Activated T-helper 2 cell treated with anti-CD3 and anti-CD28 coated beads, Interferon-gamma antibody, Interleukin-2, Interleukin-4, amounts not matched to agents 10 μg/mL and 5 μg/mL and 100 μg/mL, durations not matched to agents 14 hours and 24 hours and 36 hours (primary cell): ENCODE measurements at regions not wholly inside any gene's neighbourhood (a gene's known extent, or its start where the extent isn't known, plus 50 kb on each side); places are given as distances from the start of the nearest gene placed in this dataset.

Source experiments
- DNase-seq: peaks from one replicate; pipeline ENCODE4 v3.0.0; 2021; ENCODE audit warnings: low spot score
- H3K27ac Mint-ChIP-seq: one replicate; pipeline ENCODE4 v1.8.0; 2021; ENCODE audit warnings: mixed read lengths
- H3K27me3 Mint-ChIP-seq: one replicate; pipeline ENCODE4 v1.8.0; 2021; ENCODE audit warnings: low read depth, mixed read lengths
- H3K36me3 Mint-ChIP-seq: one replicate; pipeline ENCODE4 v1.8.0; 2021; ENCODE audit warnings: low read depth, mixed read lengths
- H3K4me1 Mint-ChIP-seq: one replicate; pipeline ENCODE4 v1.8.0; 2021; ENCODE audit warnings: low read depth, mixed read lengths
- H3K4me3 Mint-ChIP-seq: one replicate; pipeline ENCODE4 v1.8.0; 2021; ENCODE audit warnings: low read depth, mild to moderate bottlenecking, moderate library complexity, mixed read lengths
- H3K9me3 Mint-ChIP-seq: one replicate; pipeline ENCODE4 v1.8.0; 2021; ENCODE audit warnings: mixed read lengths
- intact Hi-C: fragments of 100-400 bp; cut with micrococcal nuclease; formaldehyde crosslinking; loops from one replicate; pipeline ENCODE4 v1.15.1; 2023

- intact Hi-C loops = loop anchor here (10.0 kb wide), 1 partner anchor 66 kb away; no protein-coding TSS in a partner anchor
- H3K27ac Mint-ChIP-seq = no peak overlapping the region
- peaks cover 4% of the 10 kb centered on the region for H3K27me3 Mint-ChIP-seq
- no peak for DNase-seq
- no peak overlapping the region for H3K4me3 Mint-ChIP-seq
- no peaks in the 10 kb centered on the region for H3K9me3 Mint-ChIP-seq
- peaks cover 10% of the 10 kb centered on the region for H3K4me1 Mint-ChIP-seq
- H3K36me3 Mint-ChIP-seq = no peaks in the 10 kb centered on the region
These were observed 113.5 kb upstream of the VPREB1 start for GRCh38 chr22:22130953-22131608.

GRCh38 chr22:22129387-22129786 lies 115.2 kb upstream of the VPREB1 start:
- Mint-ChIP-seq H3K36me3 (no peaks in the 10 kb centered on the region), H3K27ac (no peak overlapping the region), H3K9me3 (no peaks in the 10 kb centered on the region), H3K4me3 (no peak overlapping the region), H3K4me1 (peaks cover 10% of the 10 kb centered on the region), H3K27me3 (peaks cover 4% of the 10 kb centered on the region)
- intact Hi-C loops = no loop called here
- no peak for DNase-seq

DNA sequence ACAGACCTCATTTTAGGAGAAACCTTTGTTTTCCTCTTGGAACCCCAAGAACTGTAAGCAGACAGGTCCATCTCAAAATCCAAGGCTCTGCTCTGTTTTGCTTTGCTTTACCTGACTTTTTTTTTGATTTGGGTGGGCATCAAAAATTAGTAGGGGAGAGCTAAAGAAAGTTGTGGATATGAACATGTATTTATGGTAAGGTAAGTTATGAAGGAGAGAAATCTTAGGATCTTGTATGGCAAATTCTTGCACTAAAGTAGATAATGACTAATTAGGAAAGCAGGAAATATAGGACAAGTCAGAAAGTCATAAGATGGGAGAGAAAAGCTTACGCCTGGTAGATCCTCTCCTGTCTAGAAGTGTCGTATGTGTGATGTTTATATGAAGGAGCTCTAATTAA lies 116.1 kb upstream of the VPREB1 start:
- Mint-ChIP-seq H3K4me1 (peaks cover 10% of the 10 kb centered on the region), H3K27ac (no peak overlapping the region), H3K4me3 (no peak overlapping the region), H3K27me3 (peaks cover 6% of the 10 kb centered on the region), H3K36me3 (no peaks in the 10 kb centered on the region), H3K9me3 (no peaks in the 10 kb centered on the region)
- intact Hi-C loops = no loop called here
- DNase-seq = no peak

DNA sequence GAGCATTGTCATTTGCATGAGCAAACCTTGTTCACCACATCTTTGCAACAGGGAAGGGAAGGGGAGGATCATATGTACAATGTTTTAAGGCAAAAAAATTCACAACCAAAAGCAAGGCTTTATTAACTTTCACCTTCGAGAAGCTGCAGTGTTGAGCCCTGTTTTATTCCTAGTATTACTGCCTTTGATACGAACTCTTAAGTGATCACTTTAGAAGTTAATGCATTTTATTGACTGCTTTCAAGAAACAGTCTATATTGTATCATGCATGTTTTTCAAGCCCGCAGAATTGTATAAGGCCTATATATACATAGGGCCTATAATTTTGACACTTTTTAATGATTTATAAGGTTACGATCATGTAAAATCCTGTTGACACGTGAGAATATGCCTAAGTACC lies 117.5 kb upstream of the VPREB1 start:
- no peak for DNase-seq
- H3K27ac Mint-ChIP-seq = no peak overlapping the region
- peaks cover 19% of the 10 kb centered on the region for H3K27me3 Mint-ChIP-seq
- no peaks in the 10 kb centered on the region for H3K36me3 Mint-ChIP-seq
- intact Hi-C loops = no loop called here
- no peak overlapping the region for H3K4me3 Mint-ChIP-seq
- H3K4me1 Mint-ChIP-seq = peaks cover 10% of the 10 kb centered on the region
- no peaks in the 10 kb centered on the region for H3K9me3 Mint-ChIP-seq

- H3K4me3 Mint-ChIP-seq = no peak overlapping the region
- no peak overlapping the region for H3K27ac Mint-ChIP-seq
- H3K9me3 Mint-ChIP-seq = no peaks in the 10 kb centered on the region
- intact Hi-C loops = no loop called here
- DNase-seq = no peak
- H3K36me3 Mint-ChIP-seq = no peaks in the 10 kb centered on the region
- peaks cover 24% of the 10 kb centered on the region for H3K27me3 Mint-ChIP-seq
- H3K4me1 Mint-ChIP-seq = no peaks in the 10 kb centered on the region
These were observed 118.8 kb upstream of the VPREB1 start for GRCh38 chr22:22125579-22126468.

- H3K4me3 Mint-ChIP-seq = no peak overlapping the region
- H3K27me3 Mint-ChIP-seq = peaks cover 26% of the 10 kb centered on the region
- no peaks in the 10 kb centered on the region for H3K36me3 Mint-ChIP-seq
- H3K4me1 Mint-ChIP-seq = no peaks in the 10 kb centered on the region
- H3K27ac Mint-ChIP-seq = no peak overlapping the region
- intact Hi-C loops = no loop called here
- no peaks in the 10 kb centered on the region for H3K9me3 Mint-ChIP-seq
- no peak for DNase-seq
These were observed 119.5 kb upstream of the VPREB1 start for GRCh38 chr22:22125028-22125578.

DNA sequence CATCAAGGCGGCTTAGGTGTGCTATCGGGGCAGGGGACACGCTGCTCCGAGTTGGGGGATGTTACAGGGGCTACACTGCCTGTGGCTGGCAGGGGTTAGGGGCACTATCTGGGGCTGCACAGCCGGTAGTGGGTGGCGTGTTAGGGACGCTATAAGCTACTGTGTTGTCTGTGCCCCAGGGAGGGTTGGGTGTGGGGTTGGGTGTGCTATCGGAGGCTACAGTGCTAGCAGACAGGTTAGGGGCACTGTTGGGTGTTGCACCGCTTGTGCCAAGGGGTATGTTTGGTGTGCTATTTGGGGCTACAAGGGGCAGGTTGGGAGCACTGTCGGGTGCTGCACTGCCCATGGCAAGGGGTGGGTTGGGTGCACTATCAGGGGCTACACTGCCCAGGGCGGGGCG lies 120.2 kb upstream of the VPREB1 start:
- no peak overlapping the region for H3K27ac Mint-ChIP-seq
- H3K4me1 Mint-ChIP-seq = no peaks in the 10 kb centered on the region
- H3K27me3 Mint-ChIP-seq = peaks cover 28% of the 10 kb centered on the region
- no peak for DNase-seq
- no peaks in the 10 kb centered on the region for H3K9me3 Mint-ChIP-seq
- H3K36me3 Mint-ChIP-seq = no peaks in the 10 kb centered on the region
- intact Hi-C loops = no loop called here
- H3K4me3 Mint-ChIP-seq = no peak overlapping the region

DNA sequence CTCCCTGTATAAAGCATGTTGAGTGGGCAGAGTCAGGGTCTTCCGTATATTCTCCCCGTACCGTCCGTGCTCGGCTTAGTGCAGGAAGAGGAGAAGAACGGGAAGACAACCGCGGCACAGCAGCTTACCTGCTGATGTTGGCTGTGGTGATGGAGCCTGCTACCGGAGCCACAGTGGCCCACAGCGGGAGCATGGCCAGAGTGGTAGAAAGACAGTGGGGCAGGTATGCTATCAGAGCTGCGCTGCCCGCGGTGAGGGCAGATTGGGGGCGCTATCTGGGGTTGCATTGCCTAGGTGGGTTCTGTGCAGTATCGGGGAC lies 120.7 kb upstream of the VPREB1 start:
- Mint-ChIP-seq H3K27me3 (peaks cover 31% of the 10 kb centered on the region), H3K9me3 (no peaks in the 10 kb centered on the region), H3K4me1 (no peaks in the 10 kb centered on the region), H3K27ac (no peak overlapping the region), H3K36me3 (no peaks in the 10 kb centered on the region), H3K4me3 (no peak overlapping the region)
- no peak for DNase-seq
- intact Hi-C loops = no loop called here

DNA sequence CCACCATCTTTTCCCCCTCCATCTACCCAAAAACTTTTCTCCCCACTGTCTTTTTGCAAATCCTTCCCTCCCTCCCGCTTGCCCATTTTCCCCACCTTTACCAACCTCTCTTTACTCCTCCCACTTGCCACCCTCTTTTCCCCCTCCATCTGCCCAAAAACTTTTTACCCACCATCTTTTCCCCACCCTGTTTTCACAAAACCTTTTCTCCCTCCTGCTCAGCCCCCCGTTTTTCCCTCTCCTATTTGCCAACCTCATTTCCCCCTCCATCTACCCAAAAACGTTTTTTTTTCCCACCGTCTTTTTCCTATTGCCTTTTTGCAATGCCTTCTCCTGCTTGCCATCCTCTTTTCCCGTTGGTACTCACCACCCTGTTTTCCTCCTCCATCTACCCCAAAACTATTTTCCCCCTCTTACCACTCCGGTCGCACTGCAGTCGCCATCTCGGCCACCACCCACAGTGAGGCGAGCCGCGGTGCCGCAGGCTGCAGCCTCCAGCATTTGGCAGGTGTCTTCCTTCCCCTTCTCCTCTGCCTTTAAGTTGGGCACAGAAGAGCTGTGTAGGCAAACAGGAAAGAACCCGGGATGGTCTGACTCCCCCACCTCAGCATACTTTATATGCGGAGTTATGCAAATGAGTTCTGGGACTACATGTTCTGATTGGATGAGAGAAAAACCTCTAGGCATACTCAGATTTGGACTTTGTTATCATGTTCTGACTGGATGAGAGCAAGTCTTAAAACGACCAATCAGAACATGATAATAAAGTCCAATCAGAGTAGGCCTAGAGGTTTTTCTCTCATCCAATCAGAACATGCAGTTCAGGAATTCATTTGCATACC lies 121.2 kb upstream of the VPREB1 start:
- no peaks in the 10 kb centered on the region for H3K36me3 Mint-ChIP-seq
- no peak overlapping the region for H3K27ac Mint-ChIP-seq
- peaks cover 37% of the 10 kb centered on the region for H3K27me3 Mint-ChIP-seq
- intact Hi-C loops = no loop called here
- H3K9me3 Mint-ChIP-seq = no peaks in the 10 kb centered on the region
- no peak overlapping the region for H3K4me3 Mint-ChIP-seq
- no peaks in the 10 kb centered on the region for H3K4me1 Mint-ChIP-seq
- DNase-seq = no peak

GRCh38 chr22:22122348-22123117 lies 122.1 kb upstream of the VPREB1 start:
- intact Hi-C loops = no loop called here
- DNase-seq = no peak
- H3K9me3 Mint-ChIP-seq = no peaks in the 10 kb centered on the region
- no peaks in the 10 kb centered on the region for H3K4me1 Mint-ChIP-seq
- H3K4me3 Mint-ChIP-seq = no peak overlapping the region
- H3K36me3 Mint-ChIP-seq = no peaks in the 10 kb centered on the region
- no peak overlapping the region for H3K27ac Mint-ChIP-seq
- H3K27me3 Mint-ChIP-seq = peaks cover 39% of the 10 kb centered on the region

- H3K4me3 Mint-ChIP-seq = no peak overlapping the region
- no peak overlapping the region for H3K27ac Mint-ChIP-seq
- H3K4me1 Mint-ChIP-seq = no peaks in the 10 kb centered on the region
- intact Hi-C loops = no loop called here
- DNase-seq = no peak
- H3K27me3 Mint-ChIP-seq = peaks cover 39% of the 10 kb centered on the region
- no peaks in the 10 kb centered on the region for H3K9me3 Mint-ChIP-seq
- H3K36me3 Mint-ChIP-seq = no peaks in the 10 kb centered on the region
These were observed 123.1 kb upstream of the VPREB1 start for GRCh38 chr22:22121445-22121844.

DNA sequence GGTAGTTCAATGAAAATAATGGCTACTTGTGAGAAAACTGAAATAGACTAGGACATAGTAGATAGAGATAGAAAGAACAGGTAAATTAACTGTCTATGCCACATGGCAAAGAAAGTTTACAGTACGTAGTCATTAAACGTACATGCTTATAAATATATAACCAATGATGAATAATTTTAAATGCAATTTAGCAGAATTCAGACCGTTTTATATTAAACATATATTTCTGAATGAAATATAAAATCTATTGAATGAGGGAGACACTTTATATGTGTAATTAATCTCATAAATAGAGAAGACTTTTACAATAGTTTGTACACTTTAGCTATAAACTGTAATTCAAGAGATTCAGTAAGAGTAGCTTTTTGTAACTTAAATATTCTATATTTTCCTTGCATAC lies 124.4 kb upstream of the VPREB1 start:
- intact Hi-C loops = no loop called here
- no peak overlapping the region for H3K27ac Mint-ChIP-seq
- no peaks in the 10 kb centered on the region for H3K9me3 Mint-ChIP-seq
- peaks cover 37% of the 10 kb centered on the region for H3K27me3 Mint-ChIP-seq
- H3K4me1 Mint-ChIP-seq = no peaks in the 10 kb centered on the region
- no peaks in the 10 kb centered on the region for H3K36me3 Mint-ChIP-seq
- H3K4me3 Mint-ChIP-seq = no peak overlapping the region
- no peak for DNase-seq
